ENCODE measurements at regions not wholly inside any gene's neighbourhood (a gene's known extent, or its start where the extent isn't known, plus 50 kb on each side); places are given as distances from the start of the nearest gene placed in this dataset.

DNA sequence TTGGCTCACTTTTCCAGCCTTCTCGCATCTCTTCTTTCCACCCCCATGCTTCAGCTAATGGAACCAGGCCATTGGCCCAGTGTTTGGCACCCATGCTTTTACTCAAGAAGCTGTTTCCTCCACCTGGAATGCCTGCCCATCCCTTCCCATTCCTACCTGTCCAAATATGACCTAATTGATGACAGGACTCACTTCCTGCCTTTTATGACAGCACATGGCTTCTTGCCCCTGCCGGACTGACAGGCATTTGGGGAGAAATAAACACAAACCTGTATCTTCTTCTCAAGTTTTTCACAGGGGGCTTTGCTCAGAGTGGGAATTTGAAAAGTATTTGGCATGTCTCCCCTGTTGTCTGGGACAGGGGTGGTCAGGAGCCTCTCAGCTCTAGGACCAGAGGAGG, 120.1 kb downstream of the ABHD5 start:
- no peak for TF ChIP-seq POLR2A (IDR thresholded peaks at IDR 0.05)
- TF ChIP-seq CTCF (IDR thresholded peaks at IDR 0.05): no peak

All from stomach (tissue), 4 donors.